MCF 10A (cell line): ENCODE measurements at regions not wholly inside any gene's neighbourhood (a gene's known extent, or its start where the extent isn't known, plus 50 kb on each side); places are given as distances from the start of the nearest gene placed in this dataset.

Experiments used
- BruUV-seq: library from RNA; stranded (reverse); fragments of 400-500 nt; replicated peaks from 2 replicates; lab custom pipeline; 2021; lab: Mats Ljungman, UMichigan
- CTCF ChIA-PET: fragments of 300-600 bp; sonication (Branson Sonifier 250); formaldehyde crosslinking; extraction: SDS; loops from one replicate; lab custom pipeline; 2021; ENCODE audit warnings: antibody characterized with exemption, inconsistent platforms; lab: Yijun Ruan, JAX
- POLR2A ChIA-PET: fragments of 300-600, 350-650 bp; sonication (Branson Sonifier 250); formaldehyde crosslinking; extraction: SDS; loops from one replicate; lab custom pipeline; 2020; ENCODE audit warnings: antibody characterized with exemption, inconsistent platforms; lab: Yijun Ruan, JAX
- DNase-seq: peaks from one replicate; pipeline ENCODE4 v3.0.0-alpha.2; 2018; ENCODE audit not compliant: unreplicated experiment
- H3K27ac Mint-ChIP-seq: one replicate; pipeline ENCODE4 v1.8.0; 2022; ENCODE audit warnings: mild to moderate bottlenecking, low read depth, mixed read lengths; ENCODE audit not compliant: unreplicated experiment
- H3K27me3 Mint-ChIP-seq: one replicate; pipeline ENCODE4 v1.8.0; 2022; ENCODE audit warnings: mixed read lengths; ENCODE audit not compliant: insufficient read depth, unreplicated experiment
- H3K36me3 Mint-ChIP-seq: one replicate; pipeline ENCODE4 v1.8.0; 2022; ENCODE audit warnings: mild to moderate bottlenecking, moderate library complexity, mixed read lengths; ENCODE audit not compliant: insufficient read depth, unreplicated experiment
- H3K4me1 Mint-ChIP-seq: one replicate; pipeline ENCODE4 v1.8.0; 2022; ENCODE audit warnings: mixed read lengths; ENCODE audit not compliant: insufficient read depth, unreplicated experiment
- H3K4me3 Mint-ChIP-seq: one replicate; pipeline ENCODE4 v1.8.0; 2022; ENCODE audit warnings: mild to moderate bottlenecking, moderate library complexity, mixed read lengths; ENCODE audit not compliant: unreplicated experiment
- H3K9me3 Mint-ChIP-seq: one replicate; pipeline ENCODE4 v1.8.0; 2022; ENCODE audit warnings: mixed read lengths; ENCODE audit not compliant: unreplicated experiment
- intact Hi-C: fragments of 100-400 bp; cut with micrococcal nuclease; formaldehyde crosslinking; loops from 2 replicates; pipeline ENCODE4 v1.14.1; 2022
- TF ChIP-seq, protein P1 (sequence below): fragments of 200-600 bp; IDR thresholded peaks from one replicate; pipeline ENCODE4 v1.8.0; 2022; ENCODE audit warnings: antibody characterized with exemption, mild to moderate bottlenecking; ENCODE audit not compliant: unreplicated experiment

DNA sequence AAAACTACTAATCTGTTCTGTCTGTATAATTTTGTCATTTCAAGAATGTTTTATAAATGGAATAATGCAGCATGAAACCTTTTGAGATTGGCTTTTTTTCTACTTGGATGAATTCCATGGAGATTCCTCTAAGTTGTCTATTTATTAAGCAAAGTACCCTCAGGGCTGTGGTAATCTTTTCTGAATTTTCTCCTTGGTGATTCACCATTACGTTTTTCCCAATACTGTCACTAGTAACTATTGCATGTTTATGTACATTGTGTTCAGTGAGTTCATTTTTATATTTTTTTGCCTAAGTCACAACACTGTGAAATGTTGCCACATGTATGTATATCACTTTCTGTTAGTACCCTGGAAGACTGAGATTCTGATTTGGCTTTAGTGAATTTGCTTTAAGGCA is 177.0 kb upstream of the GRIN3A start:
- H3K27ac Mint-ChIP-seq: no peak overlapping the region
- peaks cover 54% of the 10 kb centered on the region for H3K27me3 Mint-ChIP-seq
- peaks cover 9% of the 10 kb centered on the region for H3K4me1 Mint-ChIP-seq
- H3K36me3 Mint-ChIP-seq: no peaks in the 10 kb centered on the region
- TF ChIP-seq, protein P1, sequence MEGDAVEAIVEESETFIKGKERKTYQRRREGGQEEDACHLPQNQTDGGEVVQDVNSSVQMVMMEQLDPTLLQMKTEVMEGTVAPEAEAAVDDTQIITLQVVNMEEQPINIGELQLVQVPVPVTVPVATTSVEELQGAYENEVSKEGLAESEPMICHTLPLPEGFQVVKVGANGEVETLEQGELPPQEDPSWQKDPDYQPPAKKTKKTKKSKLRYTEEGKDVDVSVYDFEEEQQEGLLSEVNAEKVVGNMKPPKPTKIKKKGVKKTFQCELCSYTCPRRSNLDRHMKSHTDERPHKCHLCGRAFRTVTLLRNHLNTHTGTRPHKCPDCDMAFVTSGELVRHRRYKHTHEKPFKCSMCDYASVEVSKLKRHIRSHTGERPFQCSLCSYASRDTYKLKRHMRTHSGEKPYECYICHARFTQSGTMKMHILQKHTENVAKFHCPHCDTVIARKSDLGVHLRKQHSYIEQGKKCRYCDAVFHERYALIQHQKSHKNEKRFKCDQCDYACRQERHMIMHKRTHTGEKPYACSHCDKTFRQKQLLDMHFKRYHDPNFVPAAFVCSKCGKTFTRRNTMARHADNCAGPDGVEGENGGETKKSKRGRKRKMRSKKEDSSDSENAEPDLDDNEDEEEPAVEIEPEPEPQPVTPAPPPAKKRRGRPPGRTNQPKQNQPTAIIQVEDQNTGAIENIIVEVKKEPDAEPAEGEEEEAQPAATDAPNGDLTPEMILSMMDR: no peak
- ChIA-PET POLR2A (no interaction called here), CTCF (no interaction called here)
- H3K9me3 Mint-ChIP-seq: no peaks in the 10 kb centered on the region
- no peak overlapping the region for H3K4me3 Mint-ChIP-seq
- intact Hi-C loops: no loop called here
- peak; percentile 57 for DNase-seq
- no TSS peak for BruUV-seq

DNA sequence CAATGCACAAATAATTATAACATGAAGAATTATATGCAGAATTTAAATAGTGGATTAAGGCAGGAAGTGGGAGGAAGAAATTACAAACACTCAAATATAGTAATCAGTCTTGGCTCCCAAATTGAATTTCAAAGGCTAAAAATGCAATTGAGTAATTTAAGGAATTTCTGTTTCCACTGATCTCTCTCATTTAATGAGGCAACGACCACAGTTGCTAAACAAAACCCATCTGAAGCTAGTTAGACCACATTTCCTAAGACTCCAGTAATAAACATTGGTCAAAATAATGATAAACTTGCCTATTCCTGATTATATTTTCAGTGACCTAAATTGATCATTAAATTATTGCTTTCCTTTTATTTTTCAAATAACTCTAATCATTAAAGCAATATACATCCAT is 174.3 kb upstream of the GRIN3A start:
- peaks cover 9% of the 10 kb centered on the region for H3K4me1 Mint-ChIP-seq
- CTCF ChIA-PET: no interaction called here
- H3K27ac Mint-ChIP-seq: no peak overlapping the region
- DNase-seq: no peak
- no peaks in the 10 kb centered on the region for H3K9me3 Mint-ChIP-seq
- H3K36me3 Mint-ChIP-seq: no peaks in the 10 kb centered on the region
- BruUV-seq: no TSS peak
- H3K4me3 Mint-ChIP-seq: no peak overlapping the region
- TF ChIP-seq, protein P1: no peak
- peaks cover 38% of the 10 kb centered on the region for H3K27me3 Mint-ChIP-seq
- POLR2A ChIA-PET: no interaction called here
- intact Hi-C loops: no loop called here

DNA sequence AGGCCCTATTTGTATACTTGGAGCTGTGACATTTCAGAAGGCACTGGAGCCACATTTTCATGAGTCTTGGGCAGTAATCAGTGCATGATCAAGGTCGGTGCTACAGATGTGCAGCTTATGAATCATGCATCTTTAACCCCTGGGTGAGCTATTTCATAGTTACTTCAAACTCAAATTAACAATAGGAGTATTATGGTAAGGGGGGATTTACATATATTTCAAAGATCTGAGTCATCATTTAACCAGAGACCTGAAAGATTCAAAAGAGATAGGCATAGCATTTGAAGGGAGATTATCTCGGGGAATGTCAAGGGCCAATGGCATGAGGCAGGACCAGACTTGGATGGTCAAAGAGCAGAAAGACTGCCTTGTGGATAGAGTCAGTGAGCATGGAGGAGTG is 169.0 kb upstream of the GRIN3A start:
- Mint-ChIP-seq H3K27me3 (peaks cover 61% of the 10 kb centered on the region), H3K36me3 (no peaks in the 10 kb centered on the region), H3K9me3 (no peaks in the 10 kb centered on the region), H3K4me3 (no peak overlapping the region), H3K4me1 (no peaks in the 10 kb centered on the region), H3K27ac (no peak overlapping the region)
- no TSS peak for BruUV-seq
- intact Hi-C loops: no loop called here
- ChIA-PET POLR2A (no interaction called here), CTCF (interaction anchor here (1.6 kb wide), 1 partner anchor 9 kb away, joined by 4 read pairs; no protein-coding TSS in a partner anchor)
- DNase-seq: no peak
- TF ChIP-seq, protein P1: no peak

DNA sequence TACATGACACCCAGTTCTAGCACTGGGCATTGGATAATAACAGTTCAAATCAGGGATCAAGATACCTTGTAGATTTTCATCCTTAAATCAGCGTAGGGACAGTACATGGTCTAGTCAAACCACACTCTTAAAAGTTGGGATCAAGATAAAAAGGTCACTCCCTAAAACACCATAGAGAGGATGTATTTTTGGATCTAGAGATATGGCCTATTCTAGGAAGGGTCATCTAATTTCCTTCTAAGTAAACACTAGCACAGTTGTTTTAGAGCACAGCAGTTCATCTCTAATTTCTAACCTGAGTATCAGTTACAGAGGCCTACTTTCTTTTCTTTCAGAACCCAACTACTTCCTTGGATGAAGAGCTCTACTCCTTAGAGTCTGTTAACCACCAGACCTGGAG is 166.4 kb upstream of the GRIN3A start:
- Mint-ChIP-seq H3K9me3 (no peaks in the 10 kb centered on the region), H3K27ac (no peak overlapping the region), H3K36me3 (no peaks in the 10 kb centered on the region), H3K4me3 (no peak overlapping the region), H3K27me3 (peaks cover 35% of the 10 kb centered on the region), H3K4me1 (no peaks in the 10 kb centered on the region)
- intact Hi-C loops: no loop called here
- POLR2A ChIA-PET: no interaction called here
- CTCF ChIA-PET: no interaction called here
- DNase-seq: no peak
- no TSS peak for BruUV-seq
- TF ChIP-seq, protein P1: no peak
